BLaER1 treated with 17β-estradiol and CSF1 and Interleukin-3, amounts not matched to agents 10 nM and 100 nM (cell line): ENCODE measurements at regions not wholly inside any gene's neighbourhood (a gene's known extent, or its start where the extent isn't known, plus 50 kb on each side); places are given as distances from the start of the nearest gene placed in this dataset.
A peak's percentile ranks its signal among the peaks of the same experiment; 100 is the strongest.

ENCODE experiments used
- H3K27ac ChIP-seq, 11 experiments: shearing (Covaris generic); formaldehyde crosslinking; 2 replicates each; pipeline ENCODE4 v1.8.1; 2022
- H3K27me3 ChIP-seq, 11 experiments: shearing (Covaris generic); formaldehyde crosslinking; 2 replicates each; pipeline ENCODE4 v1.8.1; 2022
- H3K36me3 ChIP-seq, 11 experiments: shearing (Covaris generic); formaldehyde crosslinking; 2 replicates each; pipeline ENCODE4 v1.8.1; 2022
- H3K4me1 ChIP-seq, 10 experiments: shearing (Covaris generic); formaldehyde crosslinking; 2 replicates each; pipeline ENCODE4 v1.8.1; 2022
- H3K4me2 ChIP-seq, 11 experiments: shearing (Covaris generic); formaldehyde crosslinking; 2 replicates each; pipeline ENCODE4 v1.8.1; 2022
- H3K4me3 ChIP-seq, 10 experiments: shearing (Covaris generic); formaldehyde crosslinking; 2 replicates each; pipeline ENCODE4 v1.8.1; 2022
- H3K9ac ChIP-seq, 11 experiments: shearing (Covaris generic); formaldehyde crosslinking; 2 replicates each; pipeline ENCODE4 v1.8.1; 2022
- H3K9me3 ChIP-seq, 11 experiments: shearing (Covaris generic); formaldehyde crosslinking; replicated peaks in 1 of 11; 2 replicates each; pipeline ENCODE4 v1.8.1; 2022
- H4K20me1 ChIP-seq, 11 experiments: shearing (Covaris generic); formaldehyde crosslinking; 2 replicates each; pipeline ENCODE4 v1.8.1; 2022
- Cebpa-rat ChIP-seq, 11 experiments: shearing (Covaris generic); IDR thresholded peaks; 2 replicates each; pipeline ENCODE4 v1.8.1; 2022

DNA sequence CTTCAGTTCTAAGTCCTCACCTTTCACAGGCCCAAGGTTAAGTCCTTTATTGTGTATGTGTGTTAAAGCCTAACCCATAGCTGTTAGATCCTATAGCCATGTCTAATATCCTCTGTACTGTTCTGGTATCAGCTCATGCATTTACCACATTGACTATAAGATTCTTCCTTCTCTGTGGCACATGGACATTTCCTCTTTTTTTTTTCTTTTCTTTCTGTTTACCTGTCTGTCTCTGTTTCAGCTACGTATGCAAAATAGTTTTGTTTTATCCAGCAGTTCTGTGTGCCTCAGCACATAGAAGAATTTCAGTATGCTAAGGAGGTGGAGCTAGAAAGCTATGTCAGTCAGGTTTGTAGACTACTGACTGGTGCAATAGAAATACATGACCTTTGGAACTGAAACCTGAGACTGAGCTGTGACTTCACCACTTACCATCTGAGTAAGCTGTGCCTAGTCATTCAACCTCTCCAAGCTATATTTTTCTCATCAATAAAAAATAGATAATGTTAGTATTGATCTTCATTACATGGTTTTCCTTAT lies 155.6 kb upstream of the VLDLR start:
- no peak overlapping the region for H3K27ac ChIP-seq
- peaks cover 8 to 28% (median 21%) of the 10 kb centered on the region in 11 experiments; a peak in 18 of 22 replicates for H3K9me3 ChIP-seq
- H3K9ac ChIP-seq = no peak overlapping the region
- H3K4me2 ChIP-seq = no peak overlapping the region
- TF ChIP-seq Cebpa-rat (IDR thresholded peaks at IDR 0.05) = no peak
- no peaks in the 10 kb centered on the region for H4K20me1 ChIP-seq
- peaks cover 6 to 16% (median 11%) of the 10 kb centered on the region in 10 experiments; a peak in 17 of 20 replicates for H3K4me1 ChIP-seq
- H3K36me3 ChIP-seq = peaks cover 0 to 17% (median 0%) of the 10 kb centered on the region in 11 experiments; a peak in 5 of 22 replicates
- no peak overlapping the region for H3K4me3 ChIP-seq
- no peaks in the 10 kb centered on the region for H3K27me3 ChIP-seq

DNA sequence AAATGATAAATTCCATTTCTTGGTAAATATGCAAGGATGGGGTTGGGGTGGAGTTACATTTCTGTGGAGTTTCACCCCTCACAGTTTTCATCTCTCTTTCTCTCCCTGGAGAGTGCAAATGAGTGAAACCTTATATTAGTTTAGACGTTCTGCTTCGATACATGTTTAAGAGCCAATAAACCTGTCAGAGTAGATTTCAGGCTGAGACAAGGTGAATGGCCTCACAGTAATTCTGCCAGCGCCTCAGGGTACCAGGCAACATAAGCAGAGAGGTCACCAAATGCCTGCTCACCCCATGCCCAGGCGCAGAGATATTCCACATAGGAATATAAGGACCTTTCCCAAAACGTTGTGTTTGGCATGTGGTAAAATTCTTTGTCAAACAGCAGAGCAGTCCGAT lies 154.9 kb upstream of the VLDLR start:
- Histone ChIP-seq H3K9ac (no peak overlapping the region), H4K20me1 (no peaks in the 10 kb centered on the region), H3K9me3 (peaks cover 8 to 27% (median 21%) of the 10 kb centered on the region in 11 experiments; a peak in 18 of 22 replicates), H3K36me3 (peaks cover 0 to 17% (median 0%) of the 10 kb centered on the region in 11 experiments; a peak in 5 of 22 replicates), H3K27me3 (no peaks in the 10 kb centered on the region), H3K4me1 (peaks cover 6 to 16% (median 11%) of the 10 kb centered on the region in 10 experiments; a peak in 17 of 20 replicates), H3K4me2 (no peak overlapping the region), H3K27ac (no peak overlapping the region), H3K4me3 (no peak overlapping the region)
- no peak for TF ChIP-seq Cebpa-rat (IDR thresholded peaks at IDR 0.05)

DNA sequence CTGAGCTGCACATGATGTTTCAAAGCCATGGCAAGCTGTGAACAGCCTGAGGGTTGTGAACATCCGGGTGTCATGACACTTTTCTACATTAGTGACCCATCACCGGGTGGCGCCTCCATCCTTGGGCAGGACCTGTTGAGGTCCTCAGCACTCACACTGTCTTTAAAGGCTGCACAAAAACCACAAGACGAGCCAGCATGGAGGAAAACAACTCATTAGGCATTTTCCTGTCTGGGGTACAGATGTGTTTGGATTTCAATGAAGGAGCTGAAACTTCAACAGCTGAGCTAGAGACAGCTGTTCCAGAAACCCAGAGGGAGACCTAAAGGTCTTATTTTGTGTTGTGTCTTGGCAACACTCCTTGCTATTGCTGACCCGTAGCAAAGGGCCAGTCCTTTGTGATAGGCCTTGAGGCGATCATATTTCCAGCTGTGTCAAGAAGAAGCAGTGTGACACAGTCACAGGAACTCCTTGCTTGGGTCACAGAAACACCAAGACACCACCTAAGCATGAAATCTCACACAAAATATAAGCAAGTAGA lies 151.8 kb upstream of the VLDLR start:
- no peaks in the 10 kb centered on the region for H4K20me1 ChIP-seq
- H3K4me1 ChIP-seq = peaks cover 6 to 16% (median 11%) of the 10 kb centered on the region in 10 experiments; a peak in 17 of 20 replicates
- peak overlapping the region in 4 of 11 experiments; percentile 8 to 23 (median 13); a peak in 4 of 22 replicates for H3K27ac ChIP-seq
- no peaks in the 10 kb centered on the region for H3K27me3 ChIP-seq
- no peak for TF ChIP-seq Cebpa-rat (IDR thresholded peaks at IDR 0.05)
- no peak overlapping the region for H3K9ac ChIP-seq
- peak overlapping the region in 8 of 11 experiments; percentile 3 to 43 (median 34); a peak in 11 of 22 replicates for H3K4me2 ChIP-seq
- peaks cover 0 to 12% (median 9%) of the 10 kb centered on the region in 11 experiments; a peak in 18 of 22 replicates for H3K9me3 ChIP-seq
- H3K36me3 ChIP-seq = peaks cover 0 to 19% (median 3%) of the 10 kb centered on the region in 11 experiments; a peak in 4 of 22 replicates
- no peak overlapping the region for H3K4me3 ChIP-seq

DNA sequence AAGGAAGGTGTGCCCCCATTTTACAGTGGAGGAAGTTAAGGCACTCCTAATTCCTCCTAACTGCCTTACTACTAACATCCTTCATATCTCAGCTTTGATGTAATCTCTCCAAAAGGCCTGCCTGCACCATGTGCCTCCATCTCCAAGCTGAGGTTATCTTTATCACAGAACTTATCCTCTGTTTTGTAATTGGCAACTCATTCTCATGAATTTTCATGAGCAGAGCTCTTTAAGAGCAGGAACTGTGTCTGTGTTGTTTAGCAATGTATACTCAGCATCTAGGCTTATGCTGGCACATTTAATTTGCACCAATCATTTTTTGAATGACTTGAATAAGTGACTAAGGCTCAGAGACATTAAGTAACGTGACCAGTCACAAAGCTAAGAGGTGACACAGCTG lies 147.9 kb upstream of the VLDLR start:
- H3K4me2 ChIP-seq = no peak overlapping the region
- no peaks in the 10 kb centered on the region for H3K27me3 ChIP-seq
- H3K36me3 ChIP-seq = peaks cover 0 to 13% (median 0%) of the 10 kb centered on the region in 11 experiments; a peak in 6 of 22 replicates
- H3K4me1 ChIP-seq = peaks cover 6 to 16% (median 11%) of the 10 kb centered on the region in 10 experiments; a peak in 17 of 20 replicates
- H4K20me1 ChIP-seq = no peaks in the 10 kb centered on the region
- no peak overlapping the region for H3K9ac ChIP-seq
- TF ChIP-seq Cebpa-rat (IDR thresholded peaks at IDR 0.05) = no peak
- peaks cover 0 to 4% (median 0%) of the 10 kb centered on the region in 11 experiments; a peak in 1 of 22 replicates for H3K9me3 ChIP-seq
- no peak overlapping the region for H3K4me3 ChIP-seq
- no peak overlapping the region for H3K27ac ChIP-seq

DNA sequence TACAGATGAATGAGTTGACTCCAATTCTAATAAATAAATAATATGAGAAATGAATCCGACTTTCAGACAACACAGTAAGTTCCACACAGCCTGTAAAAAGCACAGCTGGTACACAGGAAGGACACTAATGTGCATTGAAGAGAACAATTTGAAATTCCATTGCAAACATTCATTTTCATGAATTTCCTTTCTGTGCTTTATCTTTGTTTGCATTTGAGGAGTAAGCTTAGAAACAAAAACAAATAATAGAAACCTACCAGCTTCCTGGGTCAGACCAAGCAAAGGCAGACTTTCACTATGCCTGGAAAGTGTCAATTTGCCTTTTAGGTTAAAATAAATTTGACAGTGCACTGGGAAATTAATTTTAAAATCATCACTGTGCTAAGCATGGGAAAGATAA lies 143.8 kb upstream of the VLDLR start:
- H3K4me2 ChIP-seq = no peak overlapping the region

DNA sequence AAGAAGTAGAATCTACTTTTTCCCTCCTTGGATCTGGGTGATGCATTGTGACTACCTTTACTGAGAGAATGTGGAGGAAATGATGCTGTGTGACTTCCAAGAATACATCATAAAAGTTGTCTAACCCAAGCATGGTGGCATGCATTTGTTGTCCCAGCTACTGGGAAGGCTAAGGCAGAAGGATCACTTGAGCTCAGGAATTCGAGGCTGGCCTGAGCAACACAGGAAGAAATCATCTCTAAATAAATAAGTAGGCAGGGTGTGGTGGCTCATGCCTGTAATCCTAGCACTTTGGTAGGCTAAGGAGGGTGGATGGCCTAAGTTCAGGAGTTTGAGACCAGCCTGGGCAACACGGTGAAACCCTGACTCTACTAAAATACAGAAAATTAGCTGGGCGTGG lies 143.2 kb upstream of the VLDLR start:
- no peaks in the 10 kb centered on the region for H4K20me1 ChIP-seq
- H3K27ac ChIP-seq = no peak overlapping the region
- no peak for TF ChIP-seq Cebpa-rat (IDR thresholded peaks at IDR 0.05)
- no peak overlapping the region for H3K4me3 ChIP-seq
- H3K4me2 ChIP-seq = no peak overlapping the region
- no peak overlapping the region for H3K9ac ChIP-seq
- peaks cover 0 to 8% (median 0%) of the 10 kb centered on the region in 11 experiments; a peak in 2 of 22 replicates for H3K9me3 ChIP-seq
- peaks cover 0 to 19% (median 0%) of the 10 kb centered on the region in 11 experiments; a peak in 6 of 22 replicates for H3K36me3 ChIP-seq
- no peaks in the 10 kb centered on the region for H3K4me1 ChIP-seq
- H3K27me3 ChIP-seq = no peaks in the 10 kb centered on the region

More for the DNA sequence above, 143.8 kb upstream of the VLDLR start:
- no peaks in the 10 kb centered on the region for H3K27me3 ChIP-seq
- peaks cover 0 to 24% (median 0%) of the 10 kb centered on the region in 11 experiments; a peak in 7 of 22 replicates for H3K36me3 ChIP-seq
- no peak overlapping the region for H3K4me3 ChIP-seq
- H3K4me1 ChIP-seq = no peaks in the 10 kb centered on the region
- peaks cover 0 to 8% (median 0%) of the 10 kb centered on the region in 11 experiments; a peak in 1 of 22 replicates for H3K9me3 ChIP-seq
- no peak overlapping the region for H3K27ac ChIP-seq
- H3K9ac ChIP-seq = no peak overlapping the region
- no peaks in the 10 kb centered on the region for H4K20me1 ChIP-seq
- no peak for TF ChIP-seq Cebpa-rat (IDR thresholded peaks at IDR 0.05)

DNA sequence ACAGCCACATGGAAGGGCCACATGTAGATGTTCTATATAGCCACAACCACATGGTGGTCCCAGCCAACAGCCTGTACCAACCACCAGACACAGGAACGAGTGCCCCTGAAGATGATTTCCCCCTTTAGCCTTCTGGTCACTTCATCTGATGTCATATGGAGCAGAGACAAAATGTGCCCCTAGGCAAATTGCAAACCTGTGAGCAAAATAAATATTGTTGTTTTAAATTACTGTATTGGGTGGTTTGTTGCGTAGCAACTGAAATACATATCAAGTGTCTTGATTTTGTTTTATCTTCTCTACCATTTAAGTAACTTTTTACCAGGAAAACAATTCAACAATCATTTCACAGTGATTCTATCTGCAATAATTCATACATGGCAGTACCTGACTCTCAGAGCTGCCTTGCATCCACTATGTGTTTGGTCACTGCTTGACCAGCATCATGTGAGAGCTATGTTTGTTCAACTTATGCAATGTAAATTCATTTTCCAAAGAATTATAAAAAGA lies 142.5 kb upstream of the VLDLR start:
- TF ChIP-seq Cebpa-rat (IDR thresholded peaks at IDR 0.05) = no peak
- H3K4me2 ChIP-seq = no peak overlapping the region
- no peaks in the 10 kb centered on the region for H4K20me1 ChIP-seq
- no peak overlapping the region for H3K9ac ChIP-seq
- H3K36me3 ChIP-seq = peaks cover 0 to 19% (median 0%) of the 10 kb centered on the region in 11 experiments; a peak in 6 of 22 replicates
- no peaks in the 10 kb centered on the region for H3K27me3 ChIP-seq
- H3K9me3 ChIP-seq = peaks cover 0 to 8% (median 0%) of the 10 kb centered on the region in 11 experiments; a peak in 2 of 22 replicates
- H3K4me1 ChIP-seq = no peaks in the 10 kb centered on the region
- H3K27ac ChIP-seq = no peak overlapping the region
- H3K4me3 ChIP-seq = no peak overlapping the region

DNA sequence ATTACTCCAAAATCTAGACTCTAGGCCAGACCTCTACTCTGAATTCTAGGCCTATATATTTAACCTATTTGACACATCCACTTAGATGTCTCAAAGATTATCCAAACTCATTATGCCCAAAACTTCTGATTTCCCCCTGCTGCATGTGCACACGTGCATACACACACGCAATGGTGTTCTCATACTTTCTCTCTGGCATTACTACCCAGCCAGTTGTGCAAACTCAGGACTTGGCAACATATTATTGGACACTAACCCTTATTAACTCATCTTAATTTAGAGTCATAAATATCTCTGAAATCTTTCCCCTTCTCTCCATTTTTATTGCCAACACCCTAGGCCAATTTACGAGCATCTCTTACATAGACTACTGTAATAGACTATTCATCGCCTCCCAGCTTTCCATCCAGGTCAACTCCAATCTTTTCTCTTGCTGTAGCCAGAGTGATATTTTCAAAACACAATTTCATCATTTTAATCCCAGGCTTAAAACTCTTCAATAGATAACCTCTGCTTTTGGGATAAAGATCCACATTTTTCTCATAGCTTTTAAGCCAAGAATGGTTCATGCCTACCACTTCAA lies 141.2 kb upstream of the VLDLR start:
- no peak overlapping the region for H3K4me3 ChIP-seq
- no peaks in the 10 kb centered on the region for H4K20me1 ChIP-seq
- H3K27ac ChIP-seq = no peak overlapping the region
- no peak for TF ChIP-seq Cebpa-rat (IDR thresholded peaks at IDR 0.05)
- H3K9me3 ChIP-seq = peaks cover 4 to 15% (median 8%) of the 10 kb centered on the region in 11 experiments; a peak in 17 of 22 replicates
- H3K27me3 ChIP-seq = no peaks in the 10 kb centered on the region
- no peak overlapping the region for H3K4me2 ChIP-seq
- H3K9ac ChIP-seq = no peak overlapping the region
- H3K4me1 ChIP-seq = no peaks in the 10 kb centered on the region
- H3K36me3 ChIP-seq = peaks cover 0 to 27% (median 6%) of the 10 kb centered on the region in 11 experiments; a peak in 10 of 22 replicates

DNA sequence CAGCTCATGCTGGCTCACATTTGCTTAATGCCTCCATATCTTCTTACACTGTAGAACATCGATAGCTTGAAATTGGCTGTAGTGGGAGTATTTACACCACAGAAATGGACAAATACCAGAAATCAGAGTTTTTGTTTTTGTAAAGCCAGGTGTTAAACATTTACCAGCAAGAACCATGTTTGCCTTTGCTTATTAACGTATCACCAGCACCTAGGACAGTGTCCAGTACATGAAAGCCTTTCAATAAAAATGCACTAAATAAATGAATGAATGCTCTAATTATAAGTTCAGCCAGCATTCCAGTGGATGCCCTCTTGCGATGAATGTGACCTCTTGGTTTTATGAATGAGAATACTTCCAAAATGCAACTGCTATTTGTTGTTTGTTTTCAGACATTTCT lies 140.4 kb upstream of the VLDLR start:
- peaks cover 4 to 16% (median 9%) of the 10 kb centered on the region in 11 experiments; a peak in 17 of 22 replicates for H3K9me3 ChIP-seq
- no peak overlapping the region for H3K4me3 ChIP-seq
- H3K4me2 ChIP-seq = no peak overlapping the region
- no peaks in the 10 kb centered on the region for H3K4me1 ChIP-seq
- TF ChIP-seq Cebpa-rat (IDR thresholded peaks at IDR 0.05) = no peak
- H3K9ac ChIP-seq = no peak overlapping the region
- no peaks in the 10 kb centered on the region for H3K27me3 ChIP-seq
- no peak overlapping the region for H3K27ac ChIP-seq
- H4K20me1 ChIP-seq = no peaks in the 10 kb centered on the region
- peaks cover 0 to 30% (median 6%) of the 10 kb centered on the region in 11 experiments; a peak in 10 of 22 replicates for H3K36me3 ChIP-seq
